ENCODE measurements at regions not wholly inside any gene's neighbourhood (a gene's known extent, or its start where the extent isn't known, plus 50 kb on each side); places are given as distances from the start of the nearest gene placed in this dataset.

DNA sequence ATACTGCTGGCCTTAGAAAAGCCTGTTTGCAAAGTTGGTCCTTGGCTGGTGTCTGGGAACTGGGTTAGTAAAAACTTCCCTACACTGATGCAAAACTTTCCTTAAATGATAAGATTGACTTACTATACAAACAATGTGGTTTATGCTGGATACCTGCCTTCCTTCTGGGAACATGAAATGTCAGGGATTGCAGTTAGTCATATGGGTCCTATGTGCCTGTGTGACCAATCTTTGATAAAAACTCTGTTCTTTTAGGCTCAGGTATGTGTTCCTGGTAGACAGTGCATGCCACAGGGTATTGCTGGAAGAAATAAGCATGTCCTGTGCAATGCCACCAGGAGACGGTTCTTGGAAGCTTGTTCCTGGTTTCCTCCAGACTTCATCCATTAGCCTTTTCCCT, 173.3 kb downstream of the RMI1 start:
- 83% methylated on average over 1 of the region's 1 CpG for WGBS (ENCODE audit: low lambda C conversion rate)
- H3K9me2 ChIP-seq = no peaks in the 10 kb centered on the region
- H3K4me3 ChIP-seq (ENCODE audit: low read depth in 2 of 2, low read length in 1 of 2) = no peak overlapping the region
- no peak overlapping the region for H3K4me2 ChIP-seq
- ChIA-PET POLR2A (no interaction called here), CTCF (interaction anchor here (3.7 kb wide), 1 partner anchor 19 kb away, joined by 18 read pairs; no protein-coding TSS in a partner anchor)
- H3K4me1 ChIP-seq (ENCODE audit: control insufficient read depth in 1 of 2, insufficient read depth in 2 of 2, low read depth in 1 of 2, low read length in 1 of 2) = peaks cover 0 to 2% of the 10 kb centered on the region in 2 experiments; a peak in 2 of 4 replicates
- no peaks in the 10 kb centered on the region for H4K20me1 ChIP-seq (ENCODE audit: insufficient read depth)
- no peaks in the 10 kb centered on the region for H3F3A ChIP-seq (replicated peaks; ENCODE audit: insufficient read depth)
- TF ChIP-seq, protein P1, sequence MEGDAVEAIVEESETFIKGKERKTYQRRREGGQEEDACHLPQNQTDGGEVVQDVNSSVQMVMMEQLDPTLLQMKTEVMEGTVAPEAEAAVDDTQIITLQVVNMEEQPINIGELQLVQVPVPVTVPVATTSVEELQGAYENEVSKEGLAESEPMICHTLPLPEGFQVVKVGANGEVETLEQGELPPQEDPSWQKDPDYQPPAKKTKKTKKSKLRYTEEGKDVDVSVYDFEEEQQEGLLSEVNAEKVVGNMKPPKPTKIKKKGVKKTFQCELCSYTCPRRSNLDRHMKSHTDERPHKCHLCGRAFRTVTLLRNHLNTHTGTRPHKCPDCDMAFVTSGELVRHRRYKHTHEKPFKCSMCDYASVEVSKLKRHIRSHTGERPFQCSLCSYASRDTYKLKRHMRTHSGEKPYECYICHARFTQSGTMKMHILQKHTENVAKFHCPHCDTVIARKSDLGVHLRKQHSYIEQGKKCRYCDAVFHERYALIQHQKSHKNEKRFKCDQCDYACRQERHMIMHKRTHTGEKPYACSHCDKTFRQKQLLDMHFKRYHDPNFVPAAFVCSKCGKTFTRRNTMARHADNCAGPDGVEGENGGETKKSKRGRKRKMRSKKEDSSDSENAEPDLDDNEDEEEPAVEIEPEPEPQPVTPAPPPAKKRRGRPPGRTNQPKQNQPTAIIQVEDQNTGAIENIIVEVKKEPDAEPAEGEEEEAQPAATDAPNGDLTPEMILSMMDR (IDR thresholded peaks at IDR 0.05) = no peak
- TF ChIP-seq SIN3A (IDR thresholded peaks at IDR 0.05; ENCODE audit: borderline replicate concordance, low read depth, low read length) = no peak
- TF ChIP-seq, protein P2, sequence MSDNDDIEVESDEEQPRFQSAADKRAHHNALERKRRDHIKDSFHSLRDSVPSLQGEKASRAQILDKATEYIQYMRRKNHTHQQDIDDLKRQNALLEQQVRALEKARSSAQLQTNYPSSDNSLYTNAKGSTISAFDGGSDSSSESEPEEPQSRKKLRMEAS (IDR thresholded peaks at IDR 0.05; ENCODE audit: low read depth) = no peak
- TF ChIP-seq NRF1 (IDR thresholded peaks at IDR 0.05; ENCODE audit: low read depth, low read length) = no peak
- no peak for TF ChIP-seq ELF1 (IDR thresholded peaks at IDR 0.05)
- TF ChIP-seq FOSL2 (IDR thresholded peaks at IDR 0.05; ENCODE audit: borderline replicate concordance, low read depth) = no peak
- no peak for TF ChIP-seq YY1 (IDR thresholded peaks at IDR 0.05; ENCODE audit: low read depth)
- no peak for TF ChIP-seq FOXJ3 (CRISPR knock-in tag; IDR thresholded peaks at IDR 0.05)
- no peak for TF ChIP-seq MEF2A (IDR thresholded peaks at IDR 0.05; ENCODE audit: borderline replicate concordance, low read depth)
- TF ChIP-seq, protein P3, sequence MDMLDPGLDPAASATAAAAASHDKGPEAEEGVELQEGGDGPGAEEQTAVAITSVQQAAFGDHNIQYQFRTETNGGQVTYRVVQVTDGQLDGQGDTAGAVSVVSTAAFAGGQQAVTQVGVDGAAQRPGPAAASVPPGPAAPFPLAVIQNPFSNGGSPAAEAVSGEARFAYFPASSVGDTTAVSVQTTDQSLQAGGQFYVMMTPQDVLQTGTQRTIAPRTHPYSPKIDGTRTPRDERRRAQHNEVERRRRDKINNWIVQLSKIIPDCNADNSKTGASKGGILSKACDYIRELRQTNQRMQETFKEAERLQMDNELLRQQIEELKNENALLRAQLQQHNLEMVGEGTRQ (IDR thresholded peaks at IDR 0.05; ENCODE audit: borderline replicate concordance, low read depth, low read length) = no peak
- no peak for TF ChIP-seq CHD2 (IDR thresholded peaks at IDR 0.05; ENCODE audit: low read length, partially characterized antibody)
- TF ChIP-seq, protein P4, sequence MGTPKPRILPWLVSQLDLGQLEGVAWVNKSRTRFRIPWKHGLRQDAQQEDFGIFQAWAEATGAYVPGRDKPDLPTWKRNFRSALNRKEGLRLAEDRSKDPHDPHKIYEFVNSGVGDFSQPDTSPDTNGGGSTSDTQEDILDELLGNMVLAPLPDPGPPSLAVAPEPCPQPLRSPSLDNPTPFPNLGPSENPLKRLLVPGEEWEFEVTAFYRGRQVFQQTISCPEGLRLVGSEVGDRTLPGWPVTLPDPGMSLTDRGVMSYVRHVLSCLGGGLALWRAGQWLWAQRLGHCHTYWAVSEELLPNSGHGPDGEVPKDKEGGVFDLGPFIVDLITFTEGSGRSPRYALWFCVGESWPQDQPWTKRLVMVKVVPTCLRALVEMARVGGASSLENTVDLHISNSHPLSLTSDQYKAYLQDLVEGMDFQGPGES (IDR thresholded peaks at IDR 0.05; ENCODE audit: low read depth, low read length) = no peak
- TF ChIP-seq RXRA (IDR thresholded peaks at IDR 0.05; ENCODE audit: borderline replicate concordance, low read depth) = no peak
- no peak for TF ChIP-seq EP300 (IDR thresholded peaks at IDR 0.05; ENCODE audit: borderline replicate concordance in 1 of 2, low read depth in 1 of 2, low read length in 1 of 2)
- TF ChIP-seq RAD21 (IDR thresholded peaks at IDR 0.05; ENCODE audit: low read length) = no peak
- TF ChIP-seq, protein P5, sequence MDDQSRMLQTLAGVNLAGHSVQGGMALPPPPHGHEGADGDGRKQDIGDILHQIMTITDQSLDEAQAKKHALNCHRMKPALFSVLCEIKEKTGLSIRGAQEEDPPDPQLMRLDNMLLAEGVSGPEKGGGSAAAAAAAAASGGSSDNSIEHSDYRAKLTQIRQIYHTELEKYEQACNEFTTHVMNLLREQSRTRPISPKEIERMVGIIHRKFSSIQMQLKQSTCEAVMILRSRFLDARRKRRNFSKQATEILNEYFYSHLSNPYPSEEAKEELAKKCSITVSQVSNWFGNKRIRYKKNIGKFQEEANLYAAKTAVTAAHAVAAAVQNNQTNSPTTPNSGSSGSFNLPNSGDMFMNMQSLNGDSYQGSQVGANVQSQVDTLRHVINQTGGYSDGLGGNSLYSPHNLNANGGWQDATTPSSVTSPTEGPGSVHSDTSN (IDR thresholded peaks at IDR 0.05) = no peak
- no peak for TF ChIP-seq RFX5 (IDR thresholded peaks at IDR 0.05; ENCODE audit: low read length)
- TF ChIP-seq TEAD4 (IDR thresholded peaks at IDR 0.05; ENCODE audit: borderline replicate concordance, insufficient read depth) = no peak
- no peak overlapping the region for H3K27ac ChIP-seq (ENCODE audit: low read depth in 2 of 2, low read length in 1 of 2)
- H3K27me3 ChIP-seq (ENCODE audit: insufficient read depth) = no peaks in the 10 kb centered on the region
- H3K9me3 ChIP-seq = no peaks in the 10 kb centered on the region
- no peak for DNase-seq
- H3K36me3 ChIP-seq (replicated peaks in 1 of 2; ENCODE audit: control insufficient read depth in 1 of 2, insufficient read depth in 2 of 2, low read length in 1 of 2) = no peaks in the 10 kb centered on the region
- H3K9ac ChIP-seq = no peak overlapping the region
- no peak overlapping the region for H2AFZ ChIP-seq (ENCODE audit: low read depth)
- H3K79me2 ChIP-seq (ENCODE audit: insufficient read depth) = no peaks in the 10 kb centered on the region

Measured in SK-N-SH (cell line).